ENCODE measurements at regions not wholly inside any gene's neighbourhood (a gene's known extent, or its start where the extent isn't known, plus 50 kb on each side); places are given as distances from the start of the nearest gene placed in this dataset.
A peak's percentile ranks its signal among the peaks of the same experiment; 100 is the strongest.

- no peaks in the 10 kb centered on the region for H3K4me1 ChIP-seq (replicated peaks in 1 of 2)
- in situ Hi-C loops (cut with MboI; ENCODE audit: low pct_unique_long_range_greater_than_20kb in 2 of 9, low sequenced_read_pairs in 9 of 9, unreplicated experiment in 9 of 9): no loop called here
- ATAC-seq (replicated peaks in 6 of 8): no peak
- H3K4me3 ChIP-seq: no peak overlapping the region
- H3K27ac ChIP-seq: no peak overlapping the region
- WGBS, 10 experiments: 0 to 95% (median 73%) methylated on average over 1 to 2 of the region's 2 CpGs; no CpG with 5 or more reads in 5 of the 10 experiments
These were observed 251.6 kb upstream of the TFAP2D start for GRCh38 chr6:50461696-50462095.

DNA sequence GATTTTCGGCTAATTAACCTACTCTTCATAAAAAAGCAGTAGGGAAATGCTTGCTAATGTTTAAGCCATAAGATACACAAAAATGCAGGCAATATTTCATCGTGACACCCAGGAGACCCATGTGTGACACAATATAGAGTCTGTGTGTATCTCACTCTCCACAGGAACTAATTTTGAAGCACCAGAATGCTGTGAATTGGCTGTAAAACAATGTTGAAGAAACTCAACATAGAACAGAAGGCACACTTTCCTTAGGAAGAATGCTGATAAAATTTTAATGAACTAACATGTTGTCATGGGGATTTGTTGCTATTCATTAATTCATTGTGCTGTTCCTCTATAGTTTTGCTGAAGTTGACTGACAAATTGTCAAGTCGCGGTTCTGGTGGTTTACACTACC lies 249.4 kb upstream of the TFAP2D start:
- Histone ChIP-seq H3K27ac (no peak overlapping the region), H3K4me1 (replicated peaks in 1 of 2) (no peaks in the 10 kb centered on the region), H3K4me3 (no peak overlapping the region)
- no peak for ATAC-seq (replicated peaks in 6 of 8)
- WGBS, 10 experiments: 13 to 100% (median 92%) methylated on average over 1 to 4 of the region's 4 CpGs; no CpG with 5 or more reads in 1 of the 10 experiments
- in situ Hi-C loops (cut with MboI; ENCODE audit: low pct_unique_long_range_greater_than_20kb in 2 of 9, low sequenced_read_pairs in 9 of 9, unreplicated experiment in 9 of 9): no loop called here

DNA sequence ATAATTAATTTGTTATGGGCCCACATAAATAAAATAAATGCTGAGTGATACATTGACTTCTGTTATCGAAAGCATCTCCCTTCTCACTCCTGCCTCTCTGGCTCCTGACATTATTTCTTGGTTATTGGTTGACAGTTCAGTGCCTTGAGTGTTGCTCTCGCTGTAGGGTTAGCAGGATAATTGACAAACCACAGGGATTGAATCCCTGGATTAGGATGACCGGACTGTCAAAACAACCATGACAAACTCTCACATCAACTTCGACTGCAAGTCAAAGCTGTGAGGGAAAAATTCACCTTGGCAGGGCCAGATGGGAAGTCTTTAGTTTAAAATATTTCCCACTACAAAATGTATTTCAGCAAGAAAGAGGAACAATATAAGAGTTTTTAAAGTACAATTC lies 245.4 kb upstream of the TFAP2D start:
- in situ Hi-C loops (cut with MboI; ENCODE audit: low pct_unique_long_range_greater_than_20kb in 2 of 9, low sequenced_read_pairs in 9 of 9, unreplicated experiment in 9 of 9): no loop called here
- Histone ChIP-seq H3K4me3 (no peak overlapping the region), H3K4me1 (replicated peaks in 1 of 2) (no peaks in the 10 kb centered on the region), H3K27ac (no peak overlapping the region)
- WGBS, 10 experiments: 22 to 100% (median 87%) methylated on average over 1 to 4 of the region's 4 CpGs; no CpG with 5 or more reads in 2 of the 10 experiments
- no peak for ATAC-seq (replicated peaks in 6 of 8)

DNA sequence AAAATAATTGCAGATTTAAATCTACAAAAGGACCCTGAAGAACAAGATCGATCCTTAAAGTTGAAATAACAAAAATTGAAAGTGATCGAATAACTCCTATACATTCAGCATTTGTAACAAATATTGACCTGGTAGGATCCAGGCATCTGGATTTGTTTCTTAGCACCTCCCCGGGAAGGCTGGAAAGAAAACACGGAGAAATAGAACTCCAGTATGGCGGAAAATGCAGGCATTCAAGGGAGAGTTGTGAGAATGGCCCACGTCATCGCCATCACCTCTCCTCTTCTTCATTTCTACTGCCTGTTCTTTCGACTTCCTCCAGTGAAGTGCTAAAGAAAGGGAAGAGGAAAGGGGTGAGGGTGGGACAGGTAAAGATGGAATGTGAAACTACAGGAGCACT lies 242.3 kb upstream of the TFAP2D start:
- Histone ChIP-seq H3K4me1 (replicated peaks in 1 of 2) (no peaks in the 10 kb centered on the region), H3K4me3 (no peak overlapping the region), H3K27ac (no peak overlapping the region)
- in situ Hi-C loops (cut with MboI; ENCODE audit: low pct_unique_long_range_greater_than_20kb in 2 of 9, low sequenced_read_pairs in 9 of 9, unreplicated experiment in 9 of 9): no loop called here
- WGBS, 10 experiments: 16 to 100% (median 80%) methylated on average over 1 to 8 of the region's 8 CpGs
- no peak for ATAC-seq (replicated peaks in 6 of 8)

GRCh38 chr6:50510361-50510760 lies 203.0 kb upstream of the TFAP2D start:
- in situ Hi-C loops (cut with MboI; ENCODE audit: low pct_unique_long_range_greater_than_20kb in 2 of 9, low sequenced_read_pairs in 9 of 9, unreplicated experiment in 9 of 9): no loop called here
- peak in 3 of 8 experiments; percentile 42 to 83 (median 57) for ATAC-seq (replicated peaks in 6 of 8)
- no peak overlapping the region for H3K27ac ChIP-seq
- H3K4me1 ChIP-seq (replicated peaks in 1 of 2): no peaks in the 10 kb centered on the region
- H3K4me3 ChIP-seq: no peak overlapping the region

DNA sequence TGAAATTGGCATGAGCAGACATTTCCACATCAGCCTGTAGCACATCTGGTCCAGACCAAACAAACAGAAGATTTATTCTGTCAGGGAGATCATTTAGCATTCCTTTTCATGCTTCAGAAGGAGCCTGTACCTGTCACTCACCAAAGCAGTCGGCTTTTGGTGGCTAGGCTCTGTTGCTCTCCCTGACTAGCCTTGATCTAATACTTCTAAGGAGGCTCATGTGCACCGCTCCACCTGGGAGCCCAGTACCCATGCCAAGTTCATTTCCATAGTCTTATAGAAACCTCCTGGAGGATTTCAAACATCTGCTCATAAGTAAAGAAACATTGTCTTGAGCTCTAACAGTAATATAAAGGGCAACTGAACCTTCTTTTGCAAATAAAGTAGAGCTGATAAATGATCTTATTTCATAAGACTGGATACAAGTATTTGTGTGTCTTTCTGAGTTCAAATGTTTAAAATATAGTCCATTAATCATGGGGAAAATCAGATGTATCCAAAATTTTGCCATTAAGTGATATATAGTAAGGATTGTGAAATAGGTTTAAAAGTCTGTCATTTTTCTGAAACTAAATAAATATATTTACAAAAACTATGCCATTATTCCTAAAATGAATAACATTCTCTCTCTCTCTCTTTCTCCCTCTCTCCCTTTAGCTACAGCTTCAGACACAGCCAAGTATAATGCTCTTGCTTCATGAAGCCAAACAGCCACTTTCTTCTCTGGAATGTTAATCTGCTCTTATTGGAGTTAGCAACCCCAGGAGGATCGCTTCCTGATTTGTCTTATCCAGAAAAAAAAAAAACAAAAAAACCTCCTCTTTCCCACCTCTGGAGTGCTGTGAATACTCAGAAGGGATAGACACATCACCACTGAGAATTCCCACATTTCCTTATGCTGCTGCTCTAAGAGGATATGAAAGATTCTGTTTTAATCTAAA lies 192.7 kb upstream of the TFAP2D start:
- 0 to 92% (median 64%) methylated on average over 1 to 3 of the region's 3 CpGs for WGBS, 10 experiments
- H3K4me1 ChIP-seq (replicated peaks in 1 of 2): no peaks in the 10 kb centered on the region
- no peak overlapping the region for H3K4me3 ChIP-seq
- ATAC-seq (replicated peaks in 6 of 8): peak in 1 of 8 experiments; percentile 49
- no peak overlapping the region for H3K27ac ChIP-seq
- in situ Hi-C loops (cut with MboI; ENCODE audit: low pct_unique_long_range_greater_than_20kb in 2 of 9, low sequenced_read_pairs in 9 of 9, unreplicated experiment in 9 of 9): no loop called here

GRCh38 chr6:50524341-50524740 lies 189.0 kb upstream of the TFAP2D start:
- no peak overlapping the region for H3K4me3 ChIP-seq
- ATAC-seq (replicated peaks in 6 of 8): peak in 1 of 8 experiments; percentile 32

DNA sequence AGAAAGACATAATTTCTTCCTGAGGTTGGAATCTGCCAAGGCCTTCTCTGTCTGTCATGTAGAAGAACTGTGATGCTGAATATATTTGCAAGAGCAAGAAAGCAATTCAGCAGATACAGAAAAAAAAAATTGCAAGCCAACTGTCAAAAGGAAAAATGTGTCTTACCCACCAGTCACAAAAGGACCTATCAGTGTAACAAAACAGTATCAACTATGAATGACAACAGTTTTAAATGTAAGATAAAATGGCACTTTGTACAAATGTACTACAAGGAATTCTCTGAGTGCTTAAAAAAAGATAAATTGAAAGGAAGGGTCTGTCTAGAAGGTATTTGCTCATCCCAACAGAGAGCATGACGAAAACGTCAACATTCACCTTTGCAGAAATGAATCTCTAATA lies 185.3 kb upstream of the TFAP2D start:
- H3K27ac ChIP-seq: no peak overlapping the region
- in situ Hi-C loops (cut with MboI; ENCODE audit: low pct_unique_long_range_greater_than_20kb in 2 of 9, low sequenced_read_pairs in 9 of 9, unreplicated experiment in 9 of 9): no loop called here
- ATAC-seq (replicated peaks in 6 of 8): no peak
- no peak overlapping the region for H3K4me3 ChIP-seq
- 82 to 100% (median 93%) methylated on average over 2 of the region's 2 CpGs; no CpG with 5 or more reads in 1 of the 10 experiments for WGBS, 10 experiments
- peaks cover 0 to 3% of the 10 kb centered on the region in 2 donors for H3K4me1 ChIP-seq (replicated peaks in 1 of 2)

More at GRCh38 chr6:50524341-50524740, 189.0 kb upstream of the TFAP2D start:
- in situ Hi-C loops (cut with MboI; ENCODE audit: low pct_unique_long_range_greater_than_20kb in 2 of 9, low sequenced_read_pairs in 9 of 9, unreplicated experiment in 9 of 9): no loop called here
- no peak overlapping the region for H3K27ac ChIP-seq
- no peaks in the 10 kb centered on the region for H3K4me1 ChIP-seq (replicated peaks in 1 of 2)

DNA sequence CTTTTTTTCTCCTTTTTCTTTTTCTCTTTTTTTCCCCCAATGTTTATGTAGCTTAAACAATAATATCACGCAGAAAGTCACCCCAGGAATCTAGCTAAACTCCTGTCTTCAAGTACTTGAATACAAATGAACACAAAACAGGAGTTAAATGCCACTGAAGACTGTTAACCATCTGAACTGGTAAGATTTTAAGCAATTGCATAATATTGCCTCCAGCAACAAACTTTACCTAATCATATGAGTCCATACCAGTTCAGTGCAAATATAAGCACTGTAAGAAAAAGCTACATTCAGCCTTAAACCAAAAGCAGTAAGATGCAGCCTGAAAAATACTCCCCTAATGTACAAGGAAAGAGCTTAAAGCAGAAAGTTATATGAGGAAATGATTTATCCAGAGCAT lies 173.9 kb upstream of the TFAP2D start:
- Histone ChIP-seq H3K27ac (no peak overlapping the region), H3K4me1 (replicated peaks in 1 of 2) (peaks cover 0 to 4% of the 10 kb centered on the region in 2 donors), H3K4me3 (no peak overlapping the region)
- peak in 1 of 8 experiments; percentile 57 for ATAC-seq (replicated peaks in 6 of 8)
- in situ Hi-C loops (cut with MboI; ENCODE audit: low pct_unique_long_range_greater_than_20kb in 2 of 9, low sequenced_read_pairs in 9 of 9, unreplicated experiment in 9 of 9): no loop called here
- 0 to 86% (median 75%) methylated on average over 1 of the region's 1 CpG; no CpG with 5 or more reads in 2 of the 10 experiments for WGBS, 10 experiments

DNA sequence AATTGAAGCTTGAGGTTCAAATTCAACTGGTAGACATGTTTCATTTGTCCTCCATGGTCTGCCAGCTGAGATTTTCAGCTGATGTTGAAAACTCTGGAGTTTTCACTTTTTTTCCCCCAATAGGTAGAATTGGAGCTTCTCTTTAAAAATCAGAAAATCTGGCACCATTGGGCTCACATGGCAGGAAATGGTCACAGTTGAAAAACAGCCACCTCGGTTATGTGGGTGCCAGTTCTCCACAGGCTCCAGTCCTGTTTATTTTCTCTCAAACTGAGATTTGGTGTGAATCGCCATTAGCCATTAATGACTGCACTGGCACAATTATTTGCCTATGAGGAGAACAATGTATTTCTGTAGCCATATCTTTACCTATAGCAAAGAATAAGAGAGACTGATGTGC lies 171.4 kb upstream of the TFAP2D start:
- H3K4me1 ChIP-seq (replicated peaks in 1 of 2): peaks cover 0 to 4% of the 10 kb centered on the region in 2 donors
- no peak for ATAC-seq (replicated peaks in 6 of 8)
- no peak overlapping the region for H3K27ac ChIP-seq
- H3K4me3 ChIP-seq: no peak overlapping the region
- 0 to 100% (median 83%) methylated on average over 1 to 2 of the region's 2 CpGs; no CpG with 5 or more reads in 1 of the 10 experiments for WGBS, 10 experiments
- in situ Hi-C loops (cut with MboI; ENCODE audit: low pct_unique_long_range_greater_than_20kb in 2 of 9, low sequenced_read_pairs in 9 of 9, unreplicated experiment in 9 of 9): no loop called here

DNA sequence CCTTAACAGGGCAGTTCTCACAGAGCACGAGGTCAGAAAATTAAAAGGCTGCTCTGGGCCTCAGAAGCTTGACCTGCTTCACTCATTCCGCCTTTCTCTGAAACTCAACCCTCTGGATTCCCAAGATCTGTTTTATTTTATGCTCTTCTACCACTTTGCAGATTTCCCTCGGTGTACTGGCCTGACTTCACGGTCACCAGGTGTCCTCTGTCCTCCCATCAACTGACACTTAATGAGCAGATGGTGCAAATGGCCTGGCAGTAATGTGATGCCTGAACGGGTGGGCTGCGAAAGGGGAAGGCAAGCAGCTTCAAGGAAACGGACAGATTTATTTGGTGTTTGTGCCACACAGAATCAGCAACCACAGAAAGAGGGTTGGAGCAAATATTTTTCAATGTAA lies 169.7 kb upstream of the TFAP2D start:
- Histone ChIP-seq H3K4me3 (no peak overlapping the region), H3K4me1 (replicated peaks in 1 of 2) (peaks cover 0 to 5% of the 10 kb centered on the region in 2 donors), H3K27ac (no peak overlapping the region)
- peak in 2 of 8 experiments; percentile 27 to 38 for ATAC-seq (replicated peaks in 6 of 8)
- WGBS, 10 experiments: 20 to 93% (median 51%) methylated on average over 1 to 6 of the region's 7 CpGs; no CpG with 5 or more reads in 2 of the 10 experiments
- in situ Hi-C loops (cut with MboI; ENCODE audit: low pct_unique_long_range_greater_than_20kb in 2 of 9, low sequenced_read_pairs in 9 of 9, unreplicated experiment in 9 of 9): no loop called here

GRCh38 chr6:50549026-50549425 lies 164.3 kb upstream of the TFAP2D start:
- in situ Hi-C loops (cut with MboI; ENCODE audit: low pct_unique_long_range_greater_than_20kb in 2 of 9, low sequenced_read_pairs in 9 of 9, unreplicated experiment in 9 of 9): no loop called here
- peak in 2 of 8 experiments; percentile 35 to 38 for ATAC-seq (replicated peaks in 6 of 8)
- Histone ChIP-seq H3K4me1 (replicated peaks in 1 of 2) (peaks cover 0 to 14% of the 10 kb centered on the region in 2 donors), H3K4me3 (no peak overlapping the region), H3K27ac (no peak overlapping the region)
- WGBS, 10 experiments: 0 to 51% (median 3%) methylated on average over 1 to 2 of the region's 2 CpGs; no CpG with 5 or more reads in 2 of the 10 experiments

DNA sequence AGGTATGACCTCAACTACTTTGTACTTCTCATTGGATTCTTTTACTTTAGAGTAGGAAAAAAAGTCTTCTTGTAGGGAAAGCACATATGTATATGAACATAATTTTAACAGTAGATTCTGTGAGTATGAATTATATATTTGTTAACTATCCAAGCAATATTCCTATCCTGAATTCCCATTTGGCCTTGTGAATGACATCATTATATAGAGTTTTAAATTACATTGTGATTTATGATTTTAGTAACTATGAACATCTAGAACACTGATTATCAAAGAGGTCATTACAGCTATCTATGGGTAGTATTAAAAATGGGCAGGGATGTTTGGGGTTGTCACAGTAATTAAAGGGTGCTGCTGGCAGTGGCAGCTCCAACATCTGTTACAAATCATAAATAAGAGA lies 163.9 kb upstream of the TFAP2D start:
- Histone ChIP-seq H3K27ac (no peak overlapping the region), H3K4me1 (replicated peaks in 1 of 2) (peaks cover 0 to 14% of the 10 kb centered on the region in 2 donors), H3K4me3 (no peak overlapping the region)
- no peak for ATAC-seq (replicated peaks in 6 of 8)
- in situ Hi-C loops (cut with MboI; ENCODE audit: low pct_unique_long_range_greater_than_20kb in 2 of 9, low sequenced_read_pairs in 9 of 9, unreplicated experiment in 9 of 9): no loop called here

- H3K27ac ChIP-seq: no peak overlapping the region
- no peak for ATAC-seq (replicated peaks in 6 of 8)
- in situ Hi-C loops (cut with MboI; ENCODE audit: low pct_unique_long_range_greater_than_20kb in 2 of 9, low sequenced_read_pairs in 9 of 9, unreplicated experiment in 9 of 9): no loop called here
- 0 to 100% (median 59%) methylated on average over 1 to 2 of the region's 2 CpGs; no CpG with 5 or more reads in 2 of the 10 experiments for WGBS, 10 experiments
- no peaks in the 10 kb centered on the region for H3K4me1 ChIP-seq (replicated peaks in 1 of 2)
- no peak overlapping the region for H3K4me3 ChIP-seq
These were observed 157.3 kb upstream of the TFAP2D start for GRCh38 chr6:50555982-50556381.

Data from motor neuron (in vitro differentiated cells).